ENCODE measurements at regions not wholly inside any gene's neighbourhood (a gene's known extent, or its start where the extent isn't known, plus 50 kb on each side); places are given as distances from the start of the nearest gene placed in this dataset.

DNA sequence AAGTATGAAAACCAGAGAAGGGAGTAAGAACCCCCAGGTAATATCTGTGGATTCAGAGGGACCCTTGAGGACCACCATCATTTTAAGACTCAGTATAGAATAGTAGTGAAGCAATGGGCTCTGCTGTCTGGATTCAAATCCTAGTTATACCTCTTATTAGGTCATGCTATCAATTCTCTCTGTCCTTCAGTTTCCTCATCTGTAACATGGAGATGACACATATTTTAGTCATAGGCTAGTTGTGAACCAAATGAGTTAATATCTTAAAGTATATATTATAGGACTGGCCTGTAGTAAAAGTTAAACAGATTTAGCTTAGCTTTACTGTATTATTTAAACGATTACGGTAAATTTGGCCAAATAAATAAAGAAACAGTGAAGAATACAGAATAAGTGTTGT lies 177.3 kb upstream of the GOLIM4 start:
- H3K27ac ChIP-seq (replicated peaks): no peak overlapping the region
- H3K27me3 ChIP-seq (ENCODE audit: insufficient read depth, poor library complexity, severe bottlenecking): no peaks in the 10 kb centered on the region
- no peak overlapping the region for H3K4me3 ChIP-seq (replicated peaks; ENCODE audit: insufficient read depth, low read length)
- no peak for DNase-seq (ENCODE audit: low read depth in 1 of 2, low spot score in 1 of 2)
- TF ChIP-seq REST (IDR thresholded peaks at IDR 0.05; ENCODE audit: insufficient replicate concordance, low read depth) (no peak), SPI1 (IDR thresholded peaks at IDR 0.05; ENCODE audit: borderline replicate concordance, low read depth) (no peak), POLR2AphosphoS5 (IDR thresholded peaks at IDR 0.05; ENCODE audit: low read depth) (no peak), CTCF (IDR thresholded peaks at IDR 0.05; ENCODE audit: insufficient read depth, low read length) (no peak), GABPA (IDR thresholded peaks at IDR 0.05; ENCODE audit: low read depth) (no peak)

GRCh38 chr3:168272343-168272985 lies 176.7 kb upstream of the GOLIM4 start:
- H3K4me3 ChIP-seq (replicated peaks; ENCODE audit: insufficient read depth, low read length): no peak overlapping the region
- no peak for DNase-seq (ENCODE audit: low read depth in 1 of 2, low spot score in 1 of 2)
- no peak overlapping the region for H3K27ac ChIP-seq (replicated peaks)
- H3K27me3 ChIP-seq (ENCODE audit: insufficient read depth, poor library complexity, severe bottlenecking): no peaks in the 10 kb centered on the region
- no peak for TF ChIP-seq REST (IDR thresholded peaks at IDR 0.05; ENCODE audit: insufficient replicate concordance, low read depth)
- no peak for TF ChIP-seq SPI1 (IDR thresholded peaks at IDR 0.05; ENCODE audit: borderline replicate concordance, low read depth)
- TF ChIP-seq POLR2AphosphoS5 (IDR thresholded peaks at IDR 0.05; ENCODE audit: low read depth): no peak
- no peak for TF ChIP-seq GABPA (IDR thresholded peaks at IDR 0.05; ENCODE audit: low read depth)
- no peak for TF ChIP-seq CTCF (IDR thresholded peaks at IDR 0.05; ENCODE audit: insufficient read depth, low read length)

GRCh38 chr3:168271932-168272331 lies 176.2 kb upstream of the GOLIM4 start:
- Histone ChIP-seq H3K27me3 (ENCODE audit: insufficient read depth, poor library complexity, severe bottlenecking) (no peaks in the 10 kb centered on the region), H3K27ac (replicated peaks) (no peak overlapping the region), H3K4me3 (replicated peaks; ENCODE audit: insufficient read depth, low read length) (no peak overlapping the region)
- no peak for TF ChIP-seq GABPA (IDR thresholded peaks at IDR 0.05; ENCODE audit: low read depth)
- no peak for TF ChIP-seq SPI1 (IDR thresholded peaks at IDR 0.05; ENCODE audit: borderline replicate concordance, low read depth)
- TF ChIP-seq POLR2AphosphoS5 (IDR thresholded peaks at IDR 0.05; ENCODE audit: low read depth): no peak
- no peak for TF ChIP-seq CTCF (IDR thresholded peaks at IDR 0.05; ENCODE audit: insufficient read depth, low read length)
- no peak for TF ChIP-seq REST (IDR thresholded peaks at IDR 0.05; ENCODE audit: insufficient replicate concordance, low read depth)
- DNase-seq (ENCODE audit: low read depth in 1 of 2, low spot score in 1 of 2): no peak

Measured in HL-60 (cell line).